Activated naive CD4-positive, alpha-beta T cell treated with anti-CD3 and anti-CD28 coated beads, Interleukin-2, amount 50 U/mL, for 72 hours (primary cell): ENCODE measurements at regions not wholly inside any gene's neighbourhood (a gene's known extent, or its start where the extent isn't known, plus 50 kb on each side); places are given as distances from the start of the nearest gene placed in this dataset.

Source experiments
- ATAC-seq, 2 donors: fragments of 150-1000 bp; cut with Tn5 transposase; 2 replicates each; pipeline ENCODE4 v1.10.0; 2021; ENCODE audit warnings: mild to moderate bottlenecking in 2 of 2, moderate library complexity in 2 of 2
- DNase-seq, 2 donors: peaks; one replicate each; pipeline ENCODE4 v3.0.0; 2021 to 2022; ENCODE audit warnings: low spot score in 2 of 2
- H3K27ac Mint-ChIP-seq, 2 donors: one replicate each; pipeline ENCODE4 v1.8.0; 2022; ENCODE audit warnings: mild to moderate bottlenecking in 2 of 2, mixed read lengths in 2 of 2
- H3K36me3 Mint-ChIP-seq, 2 donors: one replicate each; pipeline ENCODE4 v1.8.0; 2022; ENCODE audit warnings: mixed read lengths in 2 of 2
- H3K9me3 Mint-ChIP-seq, 2 donors: one replicate each; pipeline ENCODE4 v1.8.0; 2022; ENCODE audit warnings: mixed read lengths in 2 of 2

DNA sequence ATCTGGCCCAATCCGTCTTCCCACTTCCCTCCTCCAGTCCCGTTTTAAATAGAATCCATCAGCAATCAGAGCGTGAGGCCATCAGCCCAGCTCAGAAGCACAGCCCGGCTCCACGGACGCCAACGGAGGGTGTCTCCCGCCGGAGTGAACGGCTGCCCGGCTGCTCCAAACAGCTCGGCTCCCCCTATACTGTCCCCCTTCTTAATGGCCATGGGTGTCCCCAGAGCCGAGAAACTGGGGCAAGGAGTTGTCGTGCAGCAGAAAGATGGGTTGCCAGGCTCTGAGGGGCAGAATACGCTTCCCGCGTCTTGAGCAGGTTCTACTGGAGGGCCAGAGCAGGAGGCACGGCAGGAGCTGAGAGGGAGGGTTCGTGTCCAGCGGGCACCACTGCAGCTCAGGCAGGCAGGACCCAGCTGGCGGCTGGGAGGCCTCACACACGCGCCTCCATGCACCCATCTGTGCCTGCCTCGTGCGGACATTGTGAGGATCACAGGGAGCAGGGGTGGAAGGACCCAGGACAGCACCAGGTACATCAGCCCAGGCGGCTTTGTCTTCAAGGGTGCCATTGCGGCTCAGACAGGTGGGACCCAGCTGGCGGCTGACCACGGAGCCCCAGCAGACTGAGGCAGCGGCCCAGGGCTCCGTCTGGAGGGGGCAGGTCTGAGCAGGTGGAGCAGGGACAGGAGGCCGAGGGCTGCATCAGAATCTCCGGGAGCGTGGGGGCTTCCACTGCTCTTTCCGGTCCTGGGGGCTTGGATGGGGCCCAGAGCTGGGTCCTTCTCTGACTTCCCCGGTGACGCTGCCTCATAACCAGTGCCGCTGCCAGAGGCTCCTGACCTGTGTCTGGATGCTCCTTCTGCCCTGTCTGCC lies 882.7 kb downstream of the BRD1 start:
- Mint-ChIP-seq H3K9me3 (no peaks in the 10 kb centered on the region), H3K36me3 (no peaks in the 10 kb centered on the region), H3K27ac (no peak overlapping the region)
- DNase-seq (no peak), ATAC-seq (no peak)

DNA sequence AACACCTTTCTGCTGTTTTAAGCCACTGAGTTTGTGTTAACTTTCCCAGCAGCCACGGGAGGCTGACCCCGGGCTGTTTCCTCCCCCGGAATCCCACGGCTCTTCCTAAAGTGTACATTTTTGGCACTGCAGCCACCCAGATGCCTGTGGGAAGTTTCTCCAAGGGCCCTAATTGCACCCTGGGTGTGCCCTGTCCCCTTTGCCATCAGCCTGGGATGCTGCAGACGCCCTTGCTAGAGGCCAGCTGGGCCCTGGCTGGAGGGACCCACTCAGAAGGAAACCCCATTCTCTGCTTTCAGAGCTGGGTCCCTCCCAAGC lies 883.3 kb downstream of the BRD1 start:
- H3K36me3 Mint-ChIP-seq, result no peaks in the 10 kb centered on the region
- DNase-seq (no peak), ATAC-seq (no peak)
- no peaks in the 10 kb centered on the region for H3K9me3 Mint-ChIP-seq
- no peak overlapping the region for H3K27ac Mint-ChIP-seq

DNA sequence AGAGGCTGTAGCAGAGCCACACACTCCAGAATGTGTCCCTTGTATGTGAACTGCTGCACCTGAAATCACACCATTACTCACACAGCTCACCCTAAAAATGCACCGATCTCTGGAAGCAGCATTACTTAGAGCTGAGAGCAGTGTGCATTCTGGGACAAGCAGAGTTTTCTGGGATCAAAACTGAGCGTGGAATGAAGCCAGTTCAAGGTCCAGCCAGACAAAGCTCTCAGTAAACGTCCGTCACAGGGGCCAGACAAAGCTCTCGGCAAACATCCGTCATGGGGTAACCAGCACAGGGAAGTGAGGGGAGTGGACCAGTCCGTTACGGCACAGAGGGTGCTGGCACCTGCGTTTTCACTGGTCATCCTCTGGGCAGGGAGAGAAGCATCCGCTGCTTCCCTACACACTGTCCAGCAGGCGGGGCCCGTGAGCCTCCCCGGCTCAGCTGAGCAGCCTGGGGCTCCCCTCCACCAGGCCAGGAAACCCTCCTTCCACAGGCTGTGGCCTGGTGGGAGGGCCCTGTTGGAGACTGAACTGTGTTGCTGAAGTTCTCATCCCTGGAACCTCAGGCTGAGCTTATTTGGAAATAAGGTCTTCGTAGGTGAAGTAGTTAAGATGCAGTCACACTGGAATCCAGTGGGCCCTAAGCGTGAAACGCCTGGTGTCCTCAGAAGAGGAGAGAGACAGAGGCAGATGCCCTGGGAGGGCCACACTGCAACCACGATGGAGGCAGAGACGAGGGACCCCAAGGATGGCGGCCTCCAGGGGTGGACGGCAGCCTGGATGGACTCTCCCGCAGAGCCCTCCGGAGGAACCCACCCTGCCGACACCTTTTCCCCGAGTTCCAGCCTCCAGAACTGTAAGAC lies 883.9 kb downstream of the BRD1 start:
- Mint-ChIP-seq H3K27ac (no peak overlapping the region), H3K36me3 (no peaks in the 10 kb centered on the region), H3K9me3 (no peaks in the 10 kb centered on the region)
- no peak for DNase-seq
- no peak for ATAC-seq

DNA sequence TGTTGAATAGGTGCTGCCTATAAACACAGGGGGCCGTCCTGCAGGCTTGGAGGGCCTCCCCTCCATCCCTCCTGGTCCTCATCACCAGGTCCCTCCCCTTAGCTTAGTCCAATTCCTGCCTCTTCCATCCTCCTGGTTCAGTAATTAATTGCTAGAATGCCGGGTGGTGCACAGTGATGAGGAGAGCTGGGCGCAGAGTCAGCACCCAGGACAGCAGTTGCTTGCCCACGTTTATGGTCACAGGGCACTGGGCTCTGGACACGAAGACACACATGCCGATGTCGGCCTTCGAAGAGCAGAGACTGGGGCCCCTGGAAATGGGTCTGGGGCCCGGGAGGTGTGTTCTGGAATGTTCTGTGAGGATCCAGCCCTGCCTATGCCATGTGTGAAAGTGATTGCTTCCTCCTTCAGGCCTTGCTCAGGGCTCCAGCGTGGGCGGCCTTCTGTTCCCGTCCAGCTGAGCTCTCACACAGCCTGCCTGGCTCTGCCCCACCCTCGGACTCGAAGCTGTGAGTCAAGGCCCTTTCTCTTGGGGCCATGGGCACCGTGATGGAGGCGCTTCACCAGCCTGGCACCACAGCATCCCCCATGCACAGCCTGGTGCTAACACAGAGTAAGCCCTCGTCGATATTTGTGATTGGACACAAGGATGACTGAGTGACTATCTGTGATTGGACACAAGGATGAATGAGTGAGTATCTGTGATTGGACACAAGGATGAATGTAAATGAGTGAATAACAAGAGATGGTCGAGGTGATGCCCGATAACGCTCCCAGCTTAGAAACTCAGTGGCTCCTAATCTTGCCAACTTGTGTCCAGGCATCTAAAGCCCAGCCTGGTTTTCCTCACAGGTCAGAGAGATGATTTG lies 884.7 kb downstream of the BRD1 start:
- ATAC-seq (no peak), DNase-seq (no peak)
- Mint-ChIP-seq H3K9me3 (no peaks in the 10 kb centered on the region), H3K27ac (no peak overlapping the region), H3K36me3 (no peaks in the 10 kb centered on the region)

DNA sequence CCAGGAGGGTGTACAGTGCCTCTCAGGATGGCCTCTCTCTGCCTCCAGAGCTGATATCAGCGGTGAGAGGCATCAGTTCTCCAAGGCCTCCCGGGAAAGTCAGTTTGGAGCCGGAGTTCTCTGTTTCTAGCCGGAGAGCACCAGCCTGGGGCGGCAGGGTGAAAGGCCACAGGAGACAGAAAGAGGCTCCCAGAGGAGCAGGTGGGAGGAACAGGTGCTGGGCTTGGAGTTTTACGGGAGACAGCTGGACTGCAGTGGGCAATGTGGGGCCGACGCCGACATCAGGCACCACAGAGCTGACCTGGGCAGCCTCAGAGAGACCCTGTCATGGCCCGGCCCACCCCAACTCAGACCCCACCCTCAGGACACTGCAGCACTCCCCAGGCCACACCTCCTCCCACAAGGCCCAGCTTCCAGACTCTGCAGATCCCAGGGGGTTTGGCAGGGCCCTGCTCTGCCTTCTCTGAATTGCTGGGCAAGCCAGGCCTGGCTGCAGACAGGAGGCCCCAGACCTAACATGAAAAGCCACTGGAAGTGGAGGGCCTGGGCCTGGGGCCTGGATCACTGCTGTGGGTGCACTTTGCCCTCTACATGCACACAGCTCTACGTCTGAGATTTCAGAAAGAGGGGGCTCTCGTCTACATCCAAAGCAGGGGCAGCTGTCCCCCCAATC lies 885.6 kb downstream of the BRD1 start:
- no peak for ATAC-seq

DNA sequence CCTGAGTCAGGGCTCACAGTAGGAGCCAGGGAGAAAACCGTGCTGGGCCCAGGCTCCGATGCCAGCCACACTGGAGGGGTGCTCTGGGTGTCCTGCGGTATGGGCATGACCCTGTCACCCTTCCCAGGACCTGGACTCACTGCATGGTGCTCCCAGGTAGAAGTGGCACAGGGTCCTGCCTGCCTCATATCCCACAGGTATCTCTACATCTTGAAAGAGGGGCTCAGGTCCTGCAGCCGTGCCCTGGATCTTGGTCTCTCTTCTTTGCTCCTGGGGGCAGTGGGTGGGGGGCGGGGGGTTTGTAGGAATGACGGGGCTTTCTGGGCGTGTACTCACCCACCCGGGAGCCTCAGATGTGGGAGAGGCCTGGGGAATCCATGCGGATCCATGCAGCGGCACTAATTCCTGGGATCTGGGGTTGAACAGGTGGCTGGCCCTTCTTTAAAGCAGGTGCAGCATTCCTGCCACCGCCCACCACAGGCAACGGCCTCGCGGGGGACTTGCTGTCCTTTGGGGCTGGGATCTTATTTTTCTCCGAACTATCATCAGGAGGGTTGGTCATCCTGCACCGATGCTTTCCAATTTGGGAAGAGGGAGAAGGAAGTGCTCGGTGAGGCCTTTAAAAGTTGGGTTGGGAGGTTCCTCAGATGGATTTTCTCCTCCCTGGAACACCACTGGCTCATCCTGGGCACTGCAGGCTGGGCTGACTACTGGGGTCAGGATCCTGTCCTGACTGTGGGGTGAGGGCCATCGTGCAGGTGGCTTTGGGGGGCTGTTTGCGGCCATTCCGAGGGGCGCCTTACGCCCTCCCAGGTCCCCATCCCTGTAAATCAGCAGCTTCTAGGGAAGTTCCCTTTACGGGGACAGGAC lies 886.4 kb downstream of the BRD1 start:
- Mint-ChIP-seq H3K36me3 (no peaks in the 10 kb centered on the region), H3K27ac (no peak overlapping the region), H3K9me3 (peaks cover 0 to 6% of the 10 kb centered on the region in 2 donors)
- ATAC-seq, result no peak
- DNase-seq, result no peak

More for the DNA sequence above, 885.6 kb downstream of the BRD1 start:
- no peaks in the 10 kb centered on the region for H3K36me3 Mint-ChIP-seq
- no peaks in the 10 kb centered on the region for H3K9me3 Mint-ChIP-seq
- no peak for DNase-seq
- no peak overlapping the region for H3K27ac Mint-ChIP-seq

DNA sequence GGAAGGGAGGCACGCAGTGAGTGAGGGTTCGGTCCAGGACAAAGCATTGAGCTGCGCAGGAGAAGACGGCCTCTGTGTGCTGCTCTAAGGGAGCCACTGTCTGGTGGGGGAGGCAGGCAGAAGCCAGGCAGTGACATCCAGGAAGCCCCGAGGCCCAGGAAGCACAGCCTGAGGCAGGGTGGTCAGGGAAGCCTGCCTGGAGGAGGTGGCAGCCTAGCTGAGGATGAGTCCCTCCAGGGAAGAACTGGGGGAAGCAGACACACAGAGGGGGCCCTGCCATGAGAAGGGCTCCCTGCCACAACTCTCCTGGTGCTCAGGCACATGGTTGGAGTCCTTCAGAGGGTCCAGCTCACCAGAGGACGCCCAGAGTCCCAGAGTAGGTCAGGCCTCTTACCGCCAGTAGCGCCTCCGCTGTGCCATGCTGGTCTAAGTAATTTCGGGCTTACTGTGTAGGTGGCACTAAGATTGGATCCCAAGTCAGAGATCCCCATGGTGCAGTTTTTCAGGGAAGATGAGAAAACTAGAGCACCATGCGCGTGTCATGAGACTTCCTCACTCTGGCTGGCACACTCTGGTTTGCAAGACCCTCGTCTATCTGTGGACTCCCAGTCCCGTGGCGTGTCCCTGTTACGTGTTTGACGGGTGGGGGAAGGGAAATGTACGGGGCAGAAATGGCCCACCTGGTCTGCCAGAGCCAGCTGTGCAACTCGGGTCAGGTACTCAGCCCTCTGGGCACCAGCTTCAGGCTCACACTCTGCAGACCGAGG lies 887.2 kb downstream of the BRD1 start:
- no peak overlapping the region for H3K27ac Mint-ChIP-seq
- peaks cover 4 to 6% of the 10 kb centered on the region in 2 donors for H3K36me3 Mint-ChIP-seq
- DNase-seq, result no peak
- H3K9me3 Mint-ChIP-seq, result peaks cover 4 to 6% of the 10 kb centered on the region in 2 donors
- no peak for ATAC-seq

DNA sequence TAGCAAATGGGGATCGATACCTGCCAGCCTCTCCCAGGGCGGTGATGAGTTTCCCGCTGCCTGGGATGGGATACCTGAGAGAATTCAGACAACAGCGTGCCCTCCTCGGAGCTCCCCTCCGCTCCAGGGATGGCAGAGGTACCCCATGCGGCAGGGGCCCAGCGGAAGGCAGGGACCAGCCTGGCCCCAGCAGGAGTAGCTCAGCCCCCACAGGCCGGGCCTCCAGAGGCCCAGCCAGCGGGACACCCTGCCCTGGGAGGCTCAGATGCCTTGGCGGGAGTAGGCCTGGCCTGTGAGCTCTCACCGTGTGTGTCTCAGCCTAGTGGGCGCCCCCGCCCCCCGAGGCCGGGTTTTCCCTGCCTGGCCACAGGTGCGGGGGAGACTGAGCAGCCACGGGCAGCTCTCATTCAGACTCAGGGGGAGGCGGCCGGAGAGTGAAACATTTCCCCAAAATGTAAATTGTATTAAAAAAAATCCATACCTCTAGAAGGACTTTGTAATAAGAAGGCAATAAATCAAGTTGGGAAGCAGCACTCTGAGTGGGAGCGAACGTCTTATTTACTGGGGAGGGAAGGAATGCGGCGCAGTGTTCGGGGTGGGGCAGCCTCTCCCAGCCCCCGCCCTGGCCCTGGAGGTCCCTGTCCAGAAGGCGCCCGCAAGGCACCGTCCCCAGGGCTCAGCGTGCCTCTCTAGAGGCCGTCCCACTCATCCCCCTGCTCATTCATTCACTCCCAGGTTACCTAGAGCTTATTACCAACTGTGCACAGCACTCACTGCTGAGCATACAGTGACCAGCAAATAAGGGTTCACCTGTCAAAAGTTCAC lies 888.0 kb downstream of the BRD1 start:
- ATAC-seq, result no peak
- Mint-ChIP-seq H3K36me3 (peaks cover 4 to 13% of the 10 kb centered on the region in 2 donors), H3K9me3 (peaks cover 7% of the 10 kb centered on the region in 2 donors), H3K27ac (no peak overlapping the region)
- no peak for DNase-seq

DNA sequence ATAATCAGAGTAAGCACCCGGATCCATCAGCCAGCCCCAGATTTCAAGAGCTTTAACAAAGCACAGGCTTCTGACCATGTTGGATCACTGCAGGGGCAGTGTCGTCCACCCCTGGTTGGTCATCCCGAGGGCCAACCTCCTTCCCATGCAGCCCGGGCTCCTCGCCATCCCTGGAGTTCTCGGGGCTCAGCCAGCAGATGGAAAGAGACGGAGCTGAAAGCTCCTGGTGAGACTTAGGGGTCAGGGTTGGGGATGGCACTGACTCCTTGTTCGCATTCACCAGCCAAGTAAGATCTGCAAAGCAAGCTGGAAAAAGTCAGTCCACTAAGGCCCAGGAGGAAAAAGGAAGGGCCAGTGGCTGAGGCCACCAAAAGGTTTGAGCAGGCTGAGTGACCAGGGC lies 888.9 kb downstream of the BRD1 start:
- Mint-ChIP-seq H3K27ac (no peak overlapping the region), H3K36me3 (peaks cover 4 to 19% of the 10 kb centered on the region in 2 donors), H3K9me3 (peaks cover 12% of the 10 kb centered on the region in 2 donors)
- DNase-seq (no peak), ATAC-seq (no peak)

DNA sequence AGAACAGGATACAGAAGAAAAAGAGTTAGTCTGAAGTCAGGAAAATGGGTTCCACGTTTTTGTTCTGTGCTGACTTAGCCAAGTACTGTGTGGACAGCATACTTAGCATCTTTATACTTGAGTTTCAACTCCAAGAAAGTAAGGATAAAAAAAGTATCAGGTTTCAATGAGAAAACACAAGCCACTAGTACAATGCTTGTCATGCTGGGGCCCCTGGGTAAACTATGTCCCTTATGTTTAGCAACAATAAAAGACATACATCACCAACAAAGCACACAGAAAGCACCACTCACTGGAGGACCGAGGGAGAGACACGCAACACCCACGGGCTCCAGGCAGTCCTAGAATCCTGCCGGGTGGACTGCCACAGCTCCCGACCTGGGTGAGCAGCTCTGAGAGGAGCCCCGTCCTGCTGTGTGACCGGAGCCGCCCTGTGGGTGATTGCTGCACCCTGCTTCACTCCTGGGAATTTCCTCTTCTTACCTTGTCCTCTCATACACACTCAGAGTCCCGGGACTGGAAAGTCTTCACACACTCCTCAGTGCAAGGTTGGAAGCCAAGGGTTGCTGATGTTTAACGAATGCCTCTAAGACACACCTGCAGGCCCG lies 890.5 kb downstream of the BRD1 start:
- DNase-seq (no peak), ATAC-seq (no peak)
- peaks cover 4 to 19% of the 10 kb centered on the region in 2 donors for H3K36me3 Mint-ChIP-seq

DNA sequence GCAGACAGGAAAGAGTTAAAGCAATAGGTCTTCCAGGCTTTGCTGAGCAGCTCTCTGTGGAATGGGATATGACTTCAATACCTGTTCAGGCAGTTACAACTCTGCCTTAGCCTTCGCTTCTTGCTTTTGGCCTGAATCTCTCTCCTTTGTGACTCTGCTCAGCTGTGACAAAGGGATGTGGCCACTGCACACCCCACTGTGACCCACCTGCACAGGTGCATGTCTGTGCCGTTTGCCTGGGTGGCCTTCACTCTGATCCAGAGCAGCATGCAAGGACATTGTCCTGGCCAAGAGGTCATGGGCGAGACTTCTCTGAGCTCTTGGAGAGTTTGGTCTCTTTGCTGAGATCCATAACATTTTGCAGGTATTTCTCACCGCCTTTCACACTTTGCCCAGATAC lies 891.3 kb downstream of the BRD1 start:
- Mint-ChIP-seq H3K36me3 (peaks cover 4 to 19% of the 10 kb centered on the region in 2 donors), H3K9me3 (peaks cover 12% of the 10 kb centered on the region in 2 donors), H3K27ac (no peak overlapping the region)
- DNase-seq (no peak), ATAC-seq (no peak)

More for the DNA sequence above, 890.5 kb downstream of the BRD1 start:
- Mint-ChIP-seq H3K27ac (no peak overlapping the region), H3K9me3 (peaks cover 12% of the 10 kb centered on the region in 2 donors)

DNA sequence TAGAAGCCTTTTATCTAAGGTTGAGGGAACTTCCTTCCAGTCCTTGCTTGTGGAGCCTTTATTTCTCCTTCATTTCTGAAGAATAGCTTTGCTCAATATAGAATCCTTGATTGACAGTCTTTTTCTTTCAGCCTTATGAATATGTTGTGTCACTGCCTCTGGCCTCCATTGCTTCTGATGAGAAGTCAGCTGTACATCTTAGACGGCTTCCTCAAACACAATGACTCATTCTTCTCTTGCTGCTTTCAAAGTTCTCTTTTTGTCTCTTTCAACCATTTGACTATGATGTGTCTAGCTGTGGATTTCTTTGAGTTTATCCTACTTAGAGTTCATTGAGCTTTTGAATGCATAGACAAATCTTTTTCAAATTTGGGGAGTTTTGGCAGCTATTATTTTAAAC lies 893.2 kb downstream of the BRD1 start:
- peaks cover 4 to 19% of the 10 kb centered on the region in 2 donors for H3K36me3 Mint-ChIP-seq
- ATAC-seq (no peak), DNase-seq (no peak)
- peaks cover 12% of the 10 kb centered on the region in 2 donors for H3K9me3 Mint-ChIP-seq
- no peak overlapping the region for H3K27ac Mint-ChIP-seq

DNA sequence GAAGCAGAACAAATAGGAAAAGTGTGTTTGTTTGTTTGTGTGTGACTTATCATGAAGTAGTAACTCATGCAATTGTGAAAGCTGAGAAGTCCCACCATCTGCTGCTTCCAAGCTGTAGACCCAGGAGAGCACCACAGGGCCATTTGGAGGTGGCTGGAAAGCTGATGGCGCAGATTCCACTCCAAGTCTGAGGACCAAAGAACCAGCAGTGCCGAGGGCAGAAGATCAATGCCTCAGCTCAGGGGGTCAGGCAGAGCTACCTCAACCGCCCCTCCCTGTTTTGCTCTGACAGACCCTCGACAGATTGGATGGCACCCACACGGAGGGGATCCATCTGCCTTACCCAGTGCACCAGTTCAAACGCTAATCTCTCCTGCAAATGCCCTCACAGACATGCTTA lies 896.2 kb downstream of the BRD1 start:
- peaks cover 4 to 19% of the 10 kb centered on the region in 2 donors for H3K36me3 Mint-ChIP-seq
- no peak overlapping the region for H3K27ac Mint-ChIP-seq
- no peak for ATAC-seq
- no peak for DNase-seq
- H3K9me3 Mint-ChIP-seq, result peaks cover 7 to 12% of the 10 kb centered on the region in 2 donors
